ENCODE measurements at regions not wholly inside any gene's neighbourhood (a gene's known extent, or its start where the extent isn't known, plus 50 kb on each side); places are given as distances from the start of the nearest gene placed in this dataset.

GRCh38 chr20:50380697-50381040, 129.5 kb upstream of the PTPN1 start:
- TF ChIP-seq EZH2 (IDR thresholded peaks at IDR 0.05; ENCODE audit: borderline replicate concordance, low read length), result no peak
- TF ChIP-seq, protein P1, sequence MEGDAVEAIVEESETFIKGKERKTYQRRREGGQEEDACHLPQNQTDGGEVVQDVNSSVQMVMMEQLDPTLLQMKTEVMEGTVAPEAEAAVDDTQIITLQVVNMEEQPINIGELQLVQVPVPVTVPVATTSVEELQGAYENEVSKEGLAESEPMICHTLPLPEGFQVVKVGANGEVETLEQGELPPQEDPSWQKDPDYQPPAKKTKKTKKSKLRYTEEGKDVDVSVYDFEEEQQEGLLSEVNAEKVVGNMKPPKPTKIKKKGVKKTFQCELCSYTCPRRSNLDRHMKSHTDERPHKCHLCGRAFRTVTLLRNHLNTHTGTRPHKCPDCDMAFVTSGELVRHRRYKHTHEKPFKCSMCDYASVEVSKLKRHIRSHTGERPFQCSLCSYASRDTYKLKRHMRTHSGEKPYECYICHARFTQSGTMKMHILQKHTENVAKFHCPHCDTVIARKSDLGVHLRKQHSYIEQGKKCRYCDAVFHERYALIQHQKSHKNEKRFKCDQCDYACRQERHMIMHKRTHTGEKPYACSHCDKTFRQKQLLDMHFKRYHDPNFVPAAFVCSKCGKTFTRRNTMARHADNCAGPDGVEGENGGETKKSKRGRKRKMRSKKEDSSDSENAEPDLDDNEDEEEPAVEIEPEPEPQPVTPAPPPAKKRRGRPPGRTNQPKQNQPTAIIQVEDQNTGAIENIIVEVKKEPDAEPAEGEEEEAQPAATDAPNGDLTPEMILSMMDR (IDR thresholded peaks at IDR 0.05; ENCODE audit: low read length), result 0 out of 2 replicates have a peak, but pooled peaks have one; percentile 24
- H3K4me2 ChIP-seq (ENCODE audit: low read length), result no peak overlapping the region
- H3K9me3 ChIP-seq (ENCODE audit: low read length), result no peaks in the 10 kb centered on the region
- no peaks in the 10 kb centered on the region for H3K9me2 ChIP-seq (ENCODE audit: low read depth, low read length)
- 0 out of 2 replicates have a peak, but pooled peaks cover 4% of the 10 kb centered on the region for H3K27me3 ChIP-seq (ENCODE audit: insufficient read depth, low read length)
- no peaks in the 10 kb centered on the region for H4K20me1 ChIP-seq (ENCODE audit: insufficient read depth, low read length)
- H3K4me3 ChIP-seq (ENCODE audit: low read depth, low read length, poor library complexity, severe bottlenecking), result no peak overlapping the region
- H3K9ac ChIP-seq (ENCODE audit: low read length), result no peak overlapping the region
- no peak overlapping the region for H2AFZ ChIP-seq (ENCODE audit: low read length)
- H3K27ac ChIP-seq (ENCODE audit: low read depth, low read length, poor library complexity, severe bottlenecking), result no peak overlapping the region
- H3K4me1 ChIP-seq (ENCODE audit: insufficient read depth, low read length, severe bottlenecking), result peaks cover 6% of the 10 kb centered on the region
- no peaks in the 10 kb centered on the region for H3K79me2 ChIP-seq (ENCODE audit: insufficient read depth, low read length)
- no peaks in the 10 kb centered on the region for H3F3A ChIP-seq (ENCODE audit: insufficient read depth, low read length)
- H3K36me3 ChIP-seq (ENCODE audit: insufficient read depth, low read length), result no peaks in the 10 kb centered on the region

GRCh38 chr20:50381075-50381732, 129.0 kb upstream of the PTPN1 start:
- H3K9ac ChIP-seq (ENCODE audit: low read length), result no peak overlapping the region
- H3F3A ChIP-seq (ENCODE audit: insufficient read depth, low read length), result no peaks in the 10 kb centered on the region
- H2AFZ ChIP-seq (ENCODE audit: low read length), result no peak overlapping the region
- H4K20me1 ChIP-seq (ENCODE audit: insufficient read depth, low read length), result no peaks in the 10 kb centered on the region
- H3K79me2 ChIP-seq (ENCODE audit: insufficient read depth, low read length), result no peaks in the 10 kb centered on the region
- no peaks in the 10 kb centered on the region for H3K9me2 ChIP-seq (ENCODE audit: low read depth, low read length)
- TF ChIP-seq, protein P1 (IDR thresholded peaks at IDR 0.05; ENCODE audit: low read length), result no peak
- no peak for TF ChIP-seq EZH2 (IDR thresholded peaks at IDR 0.05; ENCODE audit: borderline replicate concordance, low read length)
- peaks cover 6% of the 10 kb centered on the region for H3K4me1 ChIP-seq (ENCODE audit: insufficient read depth, low read length, severe bottlenecking)
- H3K9me3 ChIP-seq (ENCODE audit: low read length), result no peaks in the 10 kb centered on the region
- H3K36me3 ChIP-seq (ENCODE audit: insufficient read depth, low read length), result no peaks in the 10 kb centered on the region
- H3K4me2 ChIP-seq (ENCODE audit: low read length), result no peak overlapping the region
- no peak overlapping the region for H3K27ac ChIP-seq (ENCODE audit: low read depth, low read length, poor library complexity, severe bottlenecking)
- H3K27me3 ChIP-seq (ENCODE audit: insufficient read depth, low read length), result peaks cover 4% of the 10 kb centered on the region; the same call in 1 of the 2 replicates
- H3K4me3 ChIP-seq (ENCODE audit: low read depth, low read length, poor library complexity, severe bottlenecking), result no peak overlapping the region

DNA sequence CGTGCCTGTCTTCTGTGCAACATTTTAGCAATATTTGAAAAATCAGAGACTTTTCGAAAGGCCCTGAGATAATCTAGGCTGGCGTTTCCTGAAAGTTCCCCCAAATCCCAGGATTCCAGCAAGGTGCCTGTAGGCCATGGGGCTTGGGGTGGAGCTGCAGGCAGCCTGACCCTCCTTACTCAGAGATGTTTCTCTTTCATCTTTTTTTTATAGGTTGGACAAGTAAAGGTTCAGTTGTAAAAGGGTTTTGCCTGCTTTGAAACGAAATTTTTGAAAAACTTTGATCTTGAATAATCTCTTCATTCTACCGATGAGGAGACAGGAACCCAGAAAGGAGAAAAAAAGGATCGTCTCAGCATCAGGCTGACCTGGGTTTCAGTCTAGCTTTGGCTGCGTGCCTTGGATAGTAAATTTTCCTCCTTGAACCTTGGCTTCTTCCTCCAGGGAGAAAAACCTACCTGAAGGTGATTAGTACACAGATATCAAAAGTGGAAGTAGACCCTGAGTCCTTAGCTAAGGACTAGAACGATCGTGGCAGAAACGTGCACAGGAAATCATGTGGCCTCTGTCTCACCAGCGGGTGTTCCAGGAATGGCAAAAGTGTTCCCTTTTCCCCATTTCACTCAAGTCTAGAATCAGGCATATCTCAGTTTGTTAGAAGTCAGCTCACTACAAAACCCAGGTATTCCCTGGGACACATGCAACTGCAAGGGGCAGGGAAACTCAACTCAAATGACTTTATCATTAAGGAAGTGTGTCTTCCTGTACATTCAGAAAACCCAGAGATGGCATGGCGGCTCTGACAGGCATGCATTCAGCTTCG, 128.2 kb upstream of the PTPN1 start:
- Histone ChIP-seq H3K27ac (ENCODE audit: low read depth, low read length, poor library complexity, severe bottlenecking) (no peak overlapping the region), H3K9ac (ENCODE audit: low read length) (no peak overlapping the region)

More for the DNA sequence above, 128.2 kb upstream of the PTPN1 start:
- Histone ChIP-seq H3K79me2 (ENCODE audit: insufficient read depth, low read length) (no peaks in the 10 kb centered on the region), H3F3A (ENCODE audit: insufficient read depth, low read length) (no peaks in the 10 kb centered on the region), H2AFZ (ENCODE audit: low read length) (no peak overlapping the region), H3K9me2 (ENCODE audit: low read depth, low read length) (no peaks in the 10 kb centered on the region), H4K20me1 (ENCODE audit: insufficient read depth, low read length) (no peaks in the 10 kb centered on the region), H3K27me3 (ENCODE audit: insufficient read depth, low read length) (peaks cover 4% of the 10 kb centered on the region; the same call in 1 of the 2 replicates), H3K4me1 (ENCODE audit: insufficient read depth, low read length, severe bottlenecking) (peaks cover 6% of the 10 kb centered on the region), H3K4me2 (ENCODE audit: low read length) (no peak overlapping the region), H3K9me3 (ENCODE audit: low read length) (no peaks in the 10 kb centered on the region), H3K4me3 (ENCODE audit: low read depth, low read length, poor library complexity, severe bottlenecking) (no peak overlapping the region), H3K36me3 (ENCODE audit: insufficient read depth, low read length) (no peaks in the 10 kb centered on the region)
- TF ChIP-seq, protein P1 (IDR thresholded peaks at IDR 0.05; ENCODE audit: low read length), result no peak
- no peak for TF ChIP-seq EZH2 (IDR thresholded peaks at IDR 0.05; ENCODE audit: borderline replicate concordance, low read length)
